ENCODE measurements at regions not wholly inside any gene's neighbourhood (a gene's known extent, or its start where the extent isn't known, plus 50 kb on each side); places are given as distances from the start of the nearest gene placed in this dataset.

DNA sequence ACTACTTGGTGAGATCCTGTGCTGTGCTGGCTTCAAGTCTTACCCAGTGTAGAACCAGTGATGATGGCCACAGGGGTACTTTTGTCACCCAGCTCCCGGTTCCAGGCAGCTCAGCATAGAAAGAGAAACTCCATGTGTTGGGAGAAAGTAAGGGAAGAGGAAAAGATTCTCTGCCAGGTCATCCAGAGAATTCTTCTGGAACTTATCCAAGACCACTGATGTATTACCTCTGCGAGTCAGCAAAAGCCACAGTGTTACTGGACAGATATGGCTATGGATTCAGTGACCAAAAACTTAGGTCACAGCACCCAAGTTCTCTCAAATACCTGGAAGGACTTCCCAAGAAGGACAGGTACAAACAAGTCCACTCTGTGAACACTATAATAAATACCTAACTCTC lies 399.5 kb upstream of the MIR17HG start:
- Histone ChIP-seq H3K4me3 (ENCODE audit: low read length in 2 of 2) (no peak overlapping the region), H3K27ac (ENCODE audit: low read depth in 1 of 2, low read length in 1 of 2) (no peak overlapping the region), H3K4me1 (ENCODE audit: control insufficient read depth in 2 of 2, insufficient read depth in 2 of 2, low read length in 2 of 2) (no peaks in the 10 kb centered on the region), H3K36me3 (ENCODE audit: control insufficient read depth in 2 of 2, insufficient read depth in 2 of 2, low read length in 1 of 2) (no peaks in the 10 kb centered on the region), H3K9me3 (ENCODE audit: control insufficient read depth in 2 of 2, insufficient read depth in 1 of 2, low read length in 1 of 2) (no peaks in the 10 kb centered on the region), H3K27me3 (ENCODE audit: control insufficient read depth in 2 of 2, insufficient read depth in 1 of 2, low read length in 1 of 2) (no peaks in the 10 kb centered on the region)
- no peak for DNase-seq (ENCODE audit: low read depth in 6 of 9, low spot score in 9 of 9)
- 87% methylated on average over 2 of the region's 2 CpGs for WGBS

DNA sequence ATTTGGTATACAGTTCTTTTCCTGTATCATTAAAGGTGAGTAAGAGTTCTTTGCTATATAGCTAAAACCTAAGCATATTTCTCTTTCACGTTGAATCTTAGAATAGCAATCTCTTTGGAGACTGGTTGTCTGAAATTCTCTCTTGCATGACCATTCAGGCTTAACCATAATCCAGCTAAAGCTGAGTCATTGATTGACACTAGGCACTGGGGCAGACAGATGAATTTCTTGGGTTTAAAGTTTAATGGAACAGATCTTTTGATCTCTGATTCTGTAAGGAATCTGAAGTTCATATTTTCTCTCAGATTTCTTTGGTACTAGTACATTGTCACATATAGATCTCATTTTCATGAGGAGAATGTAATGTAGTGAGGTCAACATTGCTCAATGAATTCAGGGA lies 397.3 kb upstream of the MIR17HG start:
- Histone ChIP-seq H3K4me3 (ENCODE audit: low read length in 2 of 2) (no peak overlapping the region), H3K9me3 (ENCODE audit: control insufficient read depth in 2 of 2, insufficient read depth in 1 of 2, low read length in 1 of 2) (no peaks in the 10 kb centered on the region), H3K27ac (ENCODE audit: low read depth in 1 of 2, low read length in 1 of 2) (no peak overlapping the region), H3K4me1 (ENCODE audit: control insufficient read depth in 2 of 2, insufficient read depth in 2 of 2, low read length in 2 of 2) (no peaks in the 10 kb centered on the region), H3K27me3 (ENCODE audit: control insufficient read depth in 2 of 2, insufficient read depth in 1 of 2, low read length in 1 of 2) (no peaks in the 10 kb centered on the region), H3K36me3 (ENCODE audit: control insufficient read depth in 2 of 2, insufficient read depth in 2 of 2, low read length in 1 of 2) (no peaks in the 10 kb centered on the region)
- DNase-seq (ENCODE audit: low read depth in 6 of 9, low spot score in 9 of 9) = no peak
- WGBS = 94% methylated on average over 1 of the region's 1 CpG

DNA sequence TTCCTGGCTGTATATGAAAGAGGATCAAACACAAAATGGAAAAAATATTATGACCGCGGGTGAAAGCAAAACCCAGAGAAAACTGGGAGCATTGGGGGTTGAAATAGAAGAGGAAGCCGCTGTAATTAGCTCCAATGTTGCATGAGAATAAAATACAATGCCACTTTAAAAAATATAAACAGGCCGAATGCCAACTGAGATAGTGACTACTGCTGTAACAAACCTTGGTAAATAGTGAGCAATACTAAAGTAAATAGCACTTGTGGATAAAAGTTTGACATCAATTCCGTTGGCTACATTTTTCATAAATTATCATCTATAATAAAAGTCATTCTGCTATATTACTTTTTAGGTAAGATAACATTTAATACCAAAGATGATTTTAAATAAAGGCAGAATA lies 395.8 kb upstream of the MIR17HG start:
- H3K4me1 ChIP-seq (ENCODE audit: control insufficient read depth in 2 of 2, insufficient read depth in 2 of 2, low read length in 2 of 2) = no peaks in the 10 kb centered on the region
- no peaks in the 10 kb centered on the region for H3K27me3 ChIP-seq (ENCODE audit: control insufficient read depth in 2 of 2, insufficient read depth in 1 of 2, low read length in 1 of 2)
- H3K4me3 ChIP-seq (ENCODE audit: low read length in 2 of 2) = no peak overlapping the region
- no peaks in the 10 kb centered on the region for H3K36me3 ChIP-seq (ENCODE audit: control insufficient read depth in 2 of 2, insufficient read depth in 2 of 2, low read length in 1 of 2)
- no peak overlapping the region for H3K27ac ChIP-seq (ENCODE audit: low read depth in 1 of 2, low read length in 1 of 2)
- no peaks in the 10 kb centered on the region for H3K9me3 ChIP-seq (ENCODE audit: control insufficient read depth in 2 of 2, insufficient read depth in 1 of 2, low read length in 1 of 2)
- WGBS = 94% methylated on average over 5 of the region's 5 CpGs
- DNase-seq (ENCODE audit: low read depth in 6 of 9, low spot score in 9 of 9) = no peak

DNA sequence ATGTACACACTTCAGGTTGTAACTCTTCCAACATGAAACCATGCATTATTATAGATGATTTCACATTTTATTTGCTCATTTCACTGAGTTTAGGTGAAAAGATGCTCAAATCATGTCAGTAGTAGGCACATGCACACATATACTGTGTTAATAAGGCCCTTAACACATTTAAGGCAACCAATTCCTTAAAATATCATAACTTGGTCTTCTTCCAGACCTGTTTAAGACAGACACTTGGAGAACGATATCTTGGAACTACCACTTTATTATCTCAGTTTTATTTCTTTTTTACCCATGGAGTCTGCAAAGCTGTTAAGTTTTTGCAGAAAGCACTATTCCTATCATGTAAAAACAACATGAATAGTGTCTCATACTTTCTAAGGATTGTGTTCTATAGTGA lies 395.2 kb upstream of the MIR17HG start:
- no peak overlapping the region for H3K4me3 ChIP-seq (ENCODE audit: low read length in 2 of 2)
- no peak for DNase-seq (ENCODE audit: low read depth in 6 of 9, low spot score in 9 of 9)
- 86% methylated on average over 1 of the region's 1 CpG for WGBS
- H3K27me3 ChIP-seq (ENCODE audit: control insufficient read depth in 2 of 2, insufficient read depth in 1 of 2, low read length in 1 of 2) = no peaks in the 10 kb centered on the region
- no peaks in the 10 kb centered on the region for H3K36me3 ChIP-seq (ENCODE audit: control insufficient read depth in 2 of 2, insufficient read depth in 2 of 2, low read length in 1 of 2)
- no peak overlapping the region for H3K27ac ChIP-seq (ENCODE audit: low read depth in 1 of 2, low read length in 1 of 2)
- H3K4me1 ChIP-seq (ENCODE audit: control insufficient read depth in 2 of 2, insufficient read depth in 2 of 2, low read length in 2 of 2) = no peaks in the 10 kb centered on the region
- H3K9me3 ChIP-seq (ENCODE audit: control insufficient read depth in 2 of 2, insufficient read depth in 1 of 2, low read length in 1 of 2) = no peaks in the 10 kb centered on the region

DNA sequence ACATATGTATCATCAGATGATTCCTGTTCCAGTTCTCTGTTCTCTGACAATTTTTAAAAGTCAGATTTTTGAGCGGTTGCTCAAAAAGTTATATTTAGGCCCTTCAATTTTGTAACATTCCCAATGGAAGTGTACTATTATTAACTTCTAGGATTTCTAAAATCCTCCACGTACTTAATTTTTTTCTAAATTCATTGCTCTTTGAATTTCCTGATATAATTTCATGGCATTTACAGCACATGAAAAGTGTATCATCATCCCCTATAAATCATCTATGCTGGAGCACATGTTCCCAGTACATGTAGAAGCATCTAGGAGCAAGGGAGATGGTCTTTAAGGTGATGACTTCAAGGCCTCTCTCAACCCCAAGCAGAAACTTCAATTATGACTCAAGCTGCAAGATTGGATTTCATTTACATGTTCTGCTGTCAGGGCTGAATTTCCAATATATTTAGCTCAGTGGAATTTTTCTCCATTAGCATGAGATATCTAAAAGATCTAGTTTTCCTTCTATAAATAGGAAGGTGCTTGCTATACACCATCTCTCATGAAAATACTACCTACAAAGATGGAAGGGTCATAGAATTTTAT lies 392.8 kb upstream of the MIR17HG start:
- Histone ChIP-seq H3K27me3 (ENCODE audit: control insufficient read depth in 2 of 2, insufficient read depth in 1 of 2, low read length in 1 of 2) (no peaks in the 10 kb centered on the region), H3K4me1 (ENCODE audit: control insufficient read depth in 2 of 2, insufficient read depth in 2 of 2, low read length in 2 of 2) (no peaks in the 10 kb centered on the region), H3K36me3 (ENCODE audit: control insufficient read depth in 2 of 2, insufficient read depth in 2 of 2, low read length in 1 of 2) (no peaks in the 10 kb centered on the region), H3K4me3 (ENCODE audit: low read length in 2 of 2) (no peak overlapping the region), H3K27ac (ENCODE audit: low read depth in 1 of 2, low read length in 1 of 2) (no peak overlapping the region), H3K9me3 (ENCODE audit: control insufficient read depth in 2 of 2, insufficient read depth in 1 of 2, low read length in 1 of 2) (no peaks in the 10 kb centered on the region)
- 92% methylated on average over 2 of the region's 2 CpGs for WGBS
- DNase-seq (ENCODE audit: low read depth in 6 of 9, low spot score in 9 of 9) = no peak

DNA sequence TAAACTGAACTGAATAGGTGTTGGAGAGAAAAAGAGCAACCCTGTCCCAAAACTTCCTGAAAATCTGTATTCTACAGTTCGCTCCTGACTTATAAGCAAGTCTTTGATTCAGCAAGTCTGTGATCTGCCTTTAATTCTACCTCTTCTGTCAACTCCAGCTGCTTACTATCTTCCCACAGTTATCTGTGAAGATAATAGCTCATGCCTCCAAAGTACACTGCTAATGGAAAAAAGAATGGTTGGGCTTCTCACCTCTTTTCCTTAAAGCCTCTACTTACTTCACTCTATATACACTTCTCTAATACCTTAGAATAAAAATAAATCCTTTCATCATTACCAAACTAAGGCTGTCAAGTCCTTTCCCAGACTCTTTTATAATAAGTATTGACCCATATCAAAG lies 391.5 kb upstream of the MIR17HG start:
- WGBS = 91% methylated on average over 1 of the region's 1 CpG
- H3K4me1 ChIP-seq (ENCODE audit: control insufficient read depth in 2 of 2, insufficient read depth in 2 of 2, low read length in 2 of 2) = no peaks in the 10 kb centered on the region
- DNase-seq (ENCODE audit: low read depth in 6 of 9, low spot score in 9 of 9) = no peak

DNA sequence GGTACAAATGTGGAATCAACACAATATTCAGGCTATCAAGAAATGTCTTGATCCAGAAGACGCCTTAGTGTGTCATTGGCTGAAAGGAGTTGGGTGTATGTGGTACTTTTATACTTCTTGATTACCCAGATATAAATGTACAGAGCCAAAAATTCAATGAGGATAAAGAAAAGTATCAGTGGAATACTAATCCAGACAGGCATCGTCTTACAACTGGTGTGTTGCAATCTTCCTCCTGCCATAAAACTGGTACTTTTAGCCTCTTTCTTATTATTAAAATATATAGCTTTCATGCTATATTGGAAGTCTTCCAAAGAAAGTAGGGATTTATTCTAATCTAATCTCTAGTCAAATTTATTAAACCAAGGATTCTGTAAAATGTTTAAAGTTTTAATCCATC lies 388.6 kb upstream of the MIR17HG start:
- H3K27me3 ChIP-seq (ENCODE audit: control insufficient read depth in 2 of 2, insufficient read depth in 1 of 2, low read length in 1 of 2) = no peaks in the 10 kb centered on the region
- no peak overlapping the region for H3K27ac ChIP-seq (ENCODE audit: low read depth in 1 of 2, low read length in 1 of 2)
- WGBS = 93% methylated on average over 2 of the region's 2 CpGs
- no peak for DNase-seq (ENCODE audit: low read depth in 6 of 9, low spot score in 9 of 9)
- H3K4me1 ChIP-seq (ENCODE audit: control insufficient read depth in 2 of 2, insufficient read depth in 2 of 2, low read length in 2 of 2) = no peaks in the 10 kb centered on the region
- H3K9me3 ChIP-seq (ENCODE audit: control insufficient read depth in 2 of 2, insufficient read depth in 1 of 2, low read length in 1 of 2) = no peaks in the 10 kb centered on the region
- H3K36me3 ChIP-seq (ENCODE audit: control insufficient read depth in 2 of 2, insufficient read depth in 2 of 2, low read length in 1 of 2) = no peaks in the 10 kb centered on the region
- no peak overlapping the region for H3K4me3 ChIP-seq (ENCODE audit: low read length in 2 of 2)

More for the DNA sequence above, 391.5 kb upstream of the MIR17HG start:
- Histone ChIP-seq H3K27me3 (ENCODE audit: control insufficient read depth in 2 of 2, insufficient read depth in 1 of 2, low read length in 1 of 2) (no peaks in the 10 kb centered on the region), H3K36me3 (ENCODE audit: control insufficient read depth in 2 of 2, insufficient read depth in 2 of 2, low read length in 1 of 2) (no peaks in the 10 kb centered on the region), H3K4me3 (ENCODE audit: low read length in 2 of 2) (no peak overlapping the region), H3K27ac (ENCODE audit: low read depth in 1 of 2, low read length in 1 of 2) (no peak overlapping the region), H3K9me3 (ENCODE audit: control insufficient read depth in 2 of 2, insufficient read depth in 1 of 2, low read length in 1 of 2) (no peaks in the 10 kb centered on the region)

DNA sequence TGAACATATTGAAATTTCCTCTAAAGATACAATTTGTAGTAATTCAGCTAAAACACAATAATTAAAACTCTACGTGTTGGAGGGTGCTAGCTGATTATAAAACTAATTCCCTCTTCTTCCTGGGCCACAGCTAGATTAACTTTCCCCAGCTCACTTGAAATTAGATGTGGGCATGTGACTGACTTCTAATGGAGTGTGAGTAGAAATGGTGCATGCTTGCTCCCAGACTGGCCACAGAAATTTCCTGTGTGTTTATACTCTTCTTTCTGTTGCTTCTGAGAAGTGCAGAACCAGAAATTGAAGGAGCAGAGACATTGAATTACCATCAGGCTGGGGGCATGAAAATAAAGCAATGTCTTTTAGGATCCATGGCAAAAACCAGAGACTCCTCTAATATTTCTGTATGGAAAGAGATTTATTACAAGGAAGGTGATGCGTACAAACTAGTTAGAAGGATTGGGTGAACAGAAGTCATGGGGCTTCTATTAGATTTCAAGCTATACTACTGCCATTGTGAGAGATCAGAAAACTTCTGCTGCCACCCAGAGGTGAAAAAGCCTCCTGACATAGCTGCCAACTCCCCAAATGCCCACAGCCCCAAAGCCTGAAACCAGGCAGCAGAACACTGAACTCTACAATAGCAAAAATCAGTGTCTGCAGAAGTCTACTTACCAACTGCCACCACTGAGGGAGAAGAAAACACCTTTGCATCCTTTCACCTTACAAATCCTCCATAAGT lies 379.2 kb upstream of the MIR17HG start:
- H3K27ac ChIP-seq (ENCODE audit: low read depth in 1 of 2, low read length in 1 of 2) = no peak overlapping the region
- no peaks in the 10 kb centered on the region for H3K36me3 ChIP-seq (ENCODE audit: control insufficient read depth in 2 of 2, insufficient read depth in 2 of 2, low read length in 1 of 2)
- no peaks in the 10 kb centered on the region for H3K27me3 ChIP-seq (ENCODE audit: control insufficient read depth in 2 of 2, insufficient read depth in 1 of 2, low read length in 1 of 2)
- H3K4me1 ChIP-seq (ENCODE audit: control insufficient read depth in 2 of 2, insufficient read depth in 2 of 2, low read length in 2 of 2) = no peaks in the 10 kb centered on the region
- 46% methylated on average over 2 of the region's 2 CpGs for WGBS
- no peak overlapping the region for H3K4me3 ChIP-seq (ENCODE audit: low read length in 2 of 2)
- H3K9me3 ChIP-seq (ENCODE audit: control insufficient read depth in 2 of 2, insufficient read depth in 1 of 2, low read length in 1 of 2) = no peaks in the 10 kb centered on the region
- DNase-seq (ENCODE audit: low read depth in 6 of 9, low spot score in 9 of 9) = no peak

DNA sequence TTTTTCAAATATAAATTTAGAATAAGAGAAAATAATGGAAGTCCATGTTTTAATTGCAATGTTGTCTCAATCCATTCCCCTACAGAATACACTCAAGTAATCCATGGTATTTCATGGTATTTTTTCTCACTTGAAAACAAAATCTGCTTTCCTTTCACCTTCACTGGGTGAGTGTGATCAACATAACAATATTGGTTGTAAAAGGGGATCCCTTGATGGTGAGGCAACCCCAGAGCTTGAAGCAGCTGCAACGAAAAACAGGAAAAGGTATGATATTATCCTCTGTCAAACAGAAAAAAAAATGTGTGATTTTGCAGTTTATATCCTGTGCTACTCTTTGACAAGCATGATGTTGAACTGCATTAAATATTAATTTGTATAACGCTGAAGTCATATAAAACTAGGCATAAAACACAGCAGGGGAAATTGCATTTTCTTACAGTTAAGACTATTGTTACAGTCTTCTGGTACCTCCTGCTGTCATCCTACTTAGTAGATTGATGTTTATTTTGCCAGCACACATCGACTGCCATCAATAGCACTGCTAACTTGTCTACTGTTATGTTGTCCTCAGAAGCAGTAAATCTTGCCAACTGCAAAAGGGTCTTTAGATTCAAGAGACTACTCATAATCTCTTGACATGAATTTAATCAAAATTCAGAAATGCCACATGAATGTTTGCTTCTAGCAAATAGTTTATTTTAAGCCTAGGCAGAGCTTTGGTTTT lies 373.1 kb upstream of the MIR17HG start:
- no peaks in the 10 kb centered on the region for H3K9me3 ChIP-seq (ENCODE audit: control insufficient read depth in 2 of 2, insufficient read depth in 1 of 2, low read length in 1 of 2)
- H3K4me3 ChIP-seq (ENCODE audit: low read length in 2 of 2) = no peak overlapping the region
- 27% methylated on average over 3 of the region's 3 CpGs for WGBS
- no peaks in the 10 kb centered on the region for H3K36me3 ChIP-seq (ENCODE audit: control insufficient read depth in 2 of 2, insufficient read depth in 2 of 2, low read length in 1 of 2)
- no peaks in the 10 kb centered on the region for H3K27me3 ChIP-seq (ENCODE audit: control insufficient read depth in 2 of 2, insufficient read depth in 1 of 2, low read length in 1 of 2)
- no peaks in the 10 kb centered on the region for H3K4me1 ChIP-seq (ENCODE audit: control insufficient read depth in 2 of 2, insufficient read depth in 2 of 2, low read length in 2 of 2)
- DNase-seq (ENCODE audit: low read depth in 6 of 9, low spot score in 9 of 9) = no peak
- H3K27ac ChIP-seq (ENCODE audit: low read depth in 1 of 2, low read length in 1 of 2) = no peak overlapping the region

Measured in thymus (tissue), 11 donors.